HG02798 (cell line): ENCODE measurements at regions not wholly inside any gene's neighbourhood (a gene's known extent, or its start where the extent isn't known, plus 50 kb on each side); places are given as distances from the start of the nearest gene placed in this dataset.
"Not testable (repeated sequence)": the region's sequence is repeated elsewhere in the genome, so short reads cannot be mapped to it uniquely, and the experiment has no call there.

ENCODE experiments used
- ATAC-seq: cut with Tn5 transposase; IDR thresholded peaks from one replicate; pipeline ENCODE4 v1.9.1; 2021; ENCODE audit warnings: mild to moderate bottlenecking; ENCODE audit not compliant: unreplicated experiment, poor library complexity

DNA sequence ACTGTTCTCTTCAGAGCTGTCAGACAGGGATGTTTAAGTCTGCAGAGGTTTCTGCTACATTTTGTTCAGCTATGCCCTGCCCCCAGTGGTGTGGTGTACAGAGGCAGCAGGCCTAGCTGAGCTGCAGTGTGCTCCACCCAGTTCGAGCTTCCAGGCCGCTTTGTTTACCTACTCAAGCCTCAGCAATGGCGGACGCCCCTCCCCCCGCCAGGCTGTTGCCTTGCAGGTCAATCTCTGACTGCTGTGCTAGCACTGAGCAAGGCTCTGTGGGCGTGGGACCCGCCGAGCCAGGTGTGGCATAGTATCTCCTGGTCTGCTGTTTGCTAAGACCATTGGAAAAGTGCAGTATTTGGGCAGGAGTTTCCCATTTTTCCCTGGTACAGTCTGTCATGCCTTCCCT is 1923.1 kb downstream of the LRRC4C start:
- ATAC-seq, result not testable (repeated sequence)
